Upper lobe of left lung (tissue), 6 donors: ENCODE measurements at regions not wholly inside any gene's neighbourhood (a gene's known extent, or its start where the extent isn't known, plus 50 kb on each side); places are given as distances from the start of the nearest gene placed in this dataset.
A peak's percentile ranks its signal among the peaks of the same experiment; 100 is the strongest.

Source experiments
- ATAC-seq, 2 donors: fragments of 200-7000 bp; cut with Tn5 transposase; one replicate each; pipeline ENCODE4 v1.9.1; 2022; ENCODE audit warnings: mild to moderate bottlenecking in 2 of 2, moderate library complexity in 2 of 2; ENCODE audit not compliant: low FRiP score in 2 of 2
- DNase-seq, 2 donors: peaks; one replicate each; pipeline ENCODE4 v3.0.0-alpha.2; 2019 to 2020
- H3K27ac ChIP-seq, 4 donors: fragments of 200-600 bp; sonication (generic); one replicate each; pipeline ENCODE4 v1.5.1; 2016 to 2019
- H3K27me3 ChIP-seq, 4 donors: fragments of 200-600 bp; sonication (generic); one replicate each; pipeline ENCODE4 v1.5.1; 2017 to 2019
- H3K36me3 ChIP-seq, 4 donors: fragments of 200-600 bp; sonication (generic); one replicate each; pipeline ENCODE4 v1.5.1; 2016 to 2019
- H3K4me1 ChIP-seq, 4 donors: fragments of 200-600 bp; sonication (generic); one replicate each; pipeline ENCODE4 v1.5.1; 2018 to 2019
- H3K4me3 ChIP-seq, 4 donors: fragments of 200-600 bp; sonication (generic); one replicate each; pipeline ENCODE4 v1.5.1; 2017 to 2019; ENCODE audit warnings: mild to moderate bottlenecking in 2 of 4, moderate library complexity in 1 of 4
- H3K9me3 ChIP-seq, 4 donors: fragments of 200-600 bp; sonication (generic); one replicate each; pipeline ENCODE4 v1.5.1; 2018 to 2019
- EP300 ChIP-seq, 4 donors: sonication (generic); formaldehyde crosslinking; IDR thresholded peaks; one replicate each; pipeline ENCODE4 v1.5.1; 2017; ENCODE audit warnings: antibody characterized with exemption in 4 of 4, control low read depth in 2 of 4
- POLR2A ChIP-seq, 4 donors: fragments of 450-650 bp; IDR thresholded peaks; one replicate each; pipeline ENCODE4 v1.5.1; 2016 to 2017; ENCODE audit warnings: antibody characterized with exemption in 4 of 4, mild to moderate bottlenecking in 2 of 4
- POLR2AphosphoS5 ChIP-seq, 2 donors: sonication (generic); formaldehyde crosslinking; IDR thresholded peaks; one replicate each; pipeline ENCODE4 v1.5.1; 2017; ENCODE audit warnings: antibody characterized with exemption in 2 of 2
- WGBS, 2 donors: methylation state at CpG; one replicate each; pipeline ENCODE4 v1.1.5; 2017 to 2018; 5-methylcytosine and 5-hydroxymethylcytosine counted together
- TF ChIP-seq, protein P1 (sequence below), 6 experiments: fragments of 450-650 bp in 4 of 6; fragments of 200-600 bp in 2 of 6; sonication (generic) in 2 of 6; IDR thresholded peaks; one replicate each; pipeline ENCODE4 v1.5.1; 2016 to 2019; ENCODE audit warnings: antibody characterized with exemption in 6 of 6
- donor health status: DM: no; HTN: no; CAD: no; lungs with moderate emphysema.
- donor health status: DM: no; HTN: yes; CAD: no; lungs with severe emphysema.

DNA sequence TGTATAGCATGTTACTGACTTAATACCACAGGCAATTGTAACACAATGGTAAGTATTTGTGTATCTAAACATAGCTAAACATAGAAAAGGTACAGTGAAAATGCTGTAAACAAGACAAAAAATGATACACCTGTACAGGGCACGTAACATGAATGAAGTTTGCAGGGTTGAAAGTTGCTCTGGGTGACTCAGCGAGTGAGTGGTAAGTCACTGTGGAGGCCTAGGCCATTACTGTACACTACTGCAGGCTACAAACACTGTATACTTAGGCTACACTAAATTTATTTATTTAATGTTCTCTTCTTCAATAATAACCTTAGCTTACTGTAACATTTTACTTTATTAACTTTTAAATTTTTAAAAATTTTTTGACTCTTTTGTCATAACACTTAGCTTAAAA lies 158.4 kb downstream of the IPO8 start:
- TF ChIP-seq, protein P1, sequence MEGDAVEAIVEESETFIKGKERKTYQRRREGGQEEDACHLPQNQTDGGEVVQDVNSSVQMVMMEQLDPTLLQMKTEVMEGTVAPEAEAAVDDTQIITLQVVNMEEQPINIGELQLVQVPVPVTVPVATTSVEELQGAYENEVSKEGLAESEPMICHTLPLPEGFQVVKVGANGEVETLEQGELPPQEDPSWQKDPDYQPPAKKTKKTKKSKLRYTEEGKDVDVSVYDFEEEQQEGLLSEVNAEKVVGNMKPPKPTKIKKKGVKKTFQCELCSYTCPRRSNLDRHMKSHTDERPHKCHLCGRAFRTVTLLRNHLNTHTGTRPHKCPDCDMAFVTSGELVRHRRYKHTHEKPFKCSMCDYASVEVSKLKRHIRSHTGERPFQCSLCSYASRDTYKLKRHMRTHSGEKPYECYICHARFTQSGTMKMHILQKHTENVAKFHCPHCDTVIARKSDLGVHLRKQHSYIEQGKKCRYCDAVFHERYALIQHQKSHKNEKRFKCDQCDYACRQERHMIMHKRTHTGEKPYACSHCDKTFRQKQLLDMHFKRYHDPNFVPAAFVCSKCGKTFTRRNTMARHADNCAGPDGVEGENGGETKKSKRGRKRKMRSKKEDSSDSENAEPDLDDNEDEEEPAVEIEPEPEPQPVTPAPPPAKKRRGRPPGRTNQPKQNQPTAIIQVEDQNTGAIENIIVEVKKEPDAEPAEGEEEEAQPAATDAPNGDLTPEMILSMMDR (IDR thresholded peaks at IDR 0.05): no peak
- TF ChIP-seq POLR2A (IDR thresholded peaks at IDR 0.05) (no peak), EP300 (IDR thresholded peaks at IDR 0.05) (no peak), POLR2AphosphoS5 (IDR thresholded peaks at IDR 0.05) (no peak)
- no peak overlapping the region for H3K4me3 ChIP-seq
- 95 to 97% methylated on average over 2 of the region's 2 CpGs for WGBS, 2 donors
- ATAC-seq (peak in 1 of 2 donors; percentile 49), DNase-seq (no peak)
- no peaks in the 10 kb centered on the region for H3K27me3 ChIP-seq
- H3K4me1 ChIP-seq: no peaks in the 10 kb centered on the region
- H3K27ac ChIP-seq: no peak overlapping the region
- no peaks in the 10 kb centered on the region for H3K9me3 ChIP-seq
- H3K36me3 ChIP-seq: no peaks in the 10 kb centered on the region

- ATAC-seq (no peak), DNase-seq (no peak)
- no peak overlapping the region for H3K27ac ChIP-seq
- no peak overlapping the region for H3K4me3 ChIP-seq
- no peaks in the 10 kb centered on the region for H3K36me3 ChIP-seq
- no peaks in the 10 kb centered on the region for H3K27me3 ChIP-seq
- WGBS, 2 donors: 78 to 81% methylated on average over 5 of the region's 5 CpGs
- no peaks in the 10 kb centered on the region for H3K4me1 ChIP-seq
- TF ChIP-seq EP300 (IDR thresholded peaks at IDR 0.05): no peak
- TF ChIP-seq, protein P1 (IDR thresholded peaks at IDR 0.05): no peak
- no peak for TF ChIP-seq POLR2AphosphoS5 (IDR thresholded peaks at IDR 0.05)
- TF ChIP-seq POLR2A (IDR thresholded peaks at IDR 0.05): no peak
- H3K9me3 ChIP-seq: no peaks in the 10 kb centered on the region
Observed at GRCh38 chr12:30533558-30534265, 162.0 kb downstream of the IPO8 start.

DNA sequence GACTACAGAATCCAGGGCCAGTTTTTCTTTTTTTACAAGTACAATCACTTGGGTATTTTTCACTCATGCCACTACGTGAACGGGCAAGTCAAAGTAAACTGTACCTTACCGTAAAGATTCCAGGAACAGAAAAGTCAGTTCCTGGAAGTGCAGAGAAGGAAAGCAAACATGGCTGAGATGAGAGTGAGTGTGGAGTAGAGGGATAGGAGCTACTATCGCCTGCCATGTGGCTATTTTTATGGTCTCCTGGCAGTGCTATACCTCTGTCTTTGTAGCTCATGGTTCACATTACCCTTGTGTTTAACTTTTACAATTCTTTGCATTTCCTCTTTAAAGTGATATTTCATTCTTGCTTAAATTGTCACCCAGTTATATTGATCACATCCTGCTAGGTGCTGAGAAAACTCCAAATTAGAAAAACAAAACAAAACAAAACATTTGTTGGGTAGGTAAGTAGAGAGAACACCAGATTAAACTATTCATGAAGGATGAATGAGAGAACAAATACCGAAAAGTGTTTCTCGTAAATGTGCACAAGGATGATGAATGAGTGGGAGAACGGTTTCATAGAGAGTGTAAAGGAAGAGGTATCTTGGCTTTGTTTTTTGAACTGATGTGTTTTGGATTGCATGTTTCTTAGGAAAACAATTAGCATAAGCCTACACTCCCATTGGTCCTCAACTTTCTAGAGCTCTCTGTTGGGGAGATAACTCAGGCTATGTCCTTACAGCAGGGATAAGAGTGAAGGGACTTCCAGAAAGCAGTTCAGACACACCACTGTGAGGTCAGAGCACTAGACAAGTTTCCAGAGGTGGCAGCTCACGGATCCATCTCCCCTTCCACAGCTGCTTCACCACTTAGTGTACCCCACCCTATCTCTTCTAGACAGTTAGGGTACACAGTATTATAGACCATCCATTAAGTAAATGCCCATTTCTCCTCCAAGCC lies 163.7 kb downstream of the IPO8 start:
- TF ChIP-seq, protein P1 (IDR thresholded peaks at IDR 0.05): no peak
- TF ChIP-seq EP300 (IDR thresholded peaks at IDR 0.05) (no peak), POLR2A (IDR thresholded peaks at IDR 0.05) (no peak), POLR2AphosphoS5 (IDR thresholded peaks at IDR 0.05) (no peak)
- 74 to 75% methylated on average over 8 of the region's 8 CpGs for WGBS, 2 donors
- no peaks in the 10 kb centered on the region for H3K4me1 ChIP-seq
- no peak overlapping the region for H3K4me3 ChIP-seq
- H3K36me3 ChIP-seq: no peaks in the 10 kb centered on the region
- H3K27ac ChIP-seq: no peak overlapping the region
- ATAC-seq: no peak
- H3K9me3 ChIP-seq: no peaks in the 10 kb centered on the region
- no peaks in the 10 kb centered on the region for H3K27me3 ChIP-seq
- DNase-seq: no peak

- WGBS, 2 donors: 84 to 86% methylated on average over 4 of the region's 4 CpGs
- DNase-seq (no peak), ATAC-seq (no peak)
- Histone ChIP-seq H3K36me3 (no peaks in the 10 kb centered on the region), H3K4me3 (no peak overlapping the region), H3K27ac (no peak overlapping the region), H3K9me3 (no peaks in the 10 kb centered on the region), H3K4me1 (no peaks in the 10 kb centered on the region), H3K27me3 (no peaks in the 10 kb centered on the region)
- no peak for TF ChIP-seq POLR2A (IDR thresholded peaks at IDR 0.05)
- TF ChIP-seq, protein P1 (IDR thresholded peaks at IDR 0.05): no peak
- TF ChIP-seq EP300 (IDR thresholded peaks at IDR 0.05): no peak
- TF ChIP-seq POLR2AphosphoS5 (IDR thresholded peaks at IDR 0.05): no peak
Observed at GRCh38 chr12:30529489-30530269, 166.0 kb downstream of the IPO8 start.
